RWPE2 (cell line): ENCODE measurements at regions not wholly inside any gene's neighbourhood (a gene's known extent, or its start where the extent isn't known, plus 50 kb on each side); places are given as distances from the start of the nearest gene placed in this dataset.

Experiments used
- ATAC-seq: fragments of 200-7000 bp; cut with Tn5 transposase; 3 replicates; pipeline ENCODE4 v1.9.1; 2021; ENCODE audit warnings: low read depth
- DNase-seq: peaks from one replicate; pipeline ENCODE4 v3.0.0-alpha.2; 2020; ENCODE audit warnings: low spot score
- H3K27ac ChIP-seq: fragments of 450-650 bp; 2 replicates; pipeline ENCODE4 v1.5.1; 2017; ENCODE audit warnings: mild to moderate bottlenecking; ENCODE audit not compliant: poor library complexity, severe bottlenecking
- H3K27me3 ChIP-seq: fragments of 250-450 bp; sonication (Bioruptor Pico); 2 replicates; pipeline ENCODE4 v1.5.1; 2021; ENCODE audit warnings: mild to moderate bottlenecking, moderate library complexity; ENCODE audit not compliant: insufficient read depth, poor library complexity, severe bottlenecking
- H3K36me3 ChIP-seq: fragments of 250-450 bp; sonication (Bioruptor Pico); 2 replicates; pipeline ENCODE4 v1.5.1; 2020; ENCODE audit warnings: low read depth, mild to moderate bottlenecking, moderate library complexity
- H3K4me1 ChIP-seq: fragments of 250-450 bp; sonication (Bioruptor Pico); 2 replicates; pipeline ENCODE4 v1.5.1; 2021; ENCODE audit warnings: mild to moderate bottlenecking, moderate library complexity; ENCODE audit not compliant: insufficient read depth, poor library complexity, severe bottlenecking
- H3K4me3 ChIP-seq: fragments of 250-450 bp; sonication (Bioruptor Pico); 2 replicates; pipeline ENCODE4 v1.5.1; 2021; ENCODE audit warnings: mild to moderate bottlenecking, moderate library complexity; ENCODE audit not compliant: severe bottlenecking
- H3K9me3 ChIP-seq: fragments of 250-450 bp; sonication (Bioruptor Pico); 2 replicates; pipeline ENCODE4 v1.5.1; 2021; ENCODE audit warnings: mild to moderate bottlenecking, moderate library complexity; ENCODE audit not compliant: severe bottlenecking
- CTCF ChIP-seq: fragments of 450-650 bp; IDR thresholded peaks from one replicate; pipeline ENCODE4 v1.5.1; 2017; ENCODE audit warnings: mild to moderate bottlenecking, moderate library complexity; ENCODE audit not compliant: poor library complexity, severe bottlenecking

GRCh38 chr4:77336411-77337142, 179.6 kb downstream of the CCNG2 start:
- ATAC-seq (peak; percentile 74), DNase-seq (no peak)
- no peak for TF ChIP-seq CTCF
- Histone ChIP-seq H3K4me3 (no peak overlapping the region), H3K4me1 (peaks cover 9% of the 10 kb centered on the region), H3K27ac (peak overlapping the region; percentile 71), H3K9me3 (peaks cover 14% of the 10 kb centered on the region), H3K36me3 (no peaks in the 10 kb centered on the region), H3K27me3 (no peaks in the 10 kb centered on the region)

- ATAC-seq = no peak
- DNase-seq = no peak
- no peaks in the 10 kb centered on the region for H3K27me3 ChIP-seq
- no peaks in the 10 kb centered on the region for H3K36me3 ChIP-seq
- H3K27ac ChIP-seq = no peak overlapping the region
- H3K4me1 ChIP-seq = peaks cover 7% of the 10 kb centered on the region
- H3K4me3 ChIP-seq = no peak overlapping the region
- TF ChIP-seq CTCF = no peak
- H3K9me3 ChIP-seq = peaks cover 8% of the 10 kb centered on the region
These were observed 185.3 kb downstream of the CCNG2 start for GRCh38 chr4:77342170-77342810.

GRCh38 chr4:77344001-77344400, 187.0 kb downstream of the CCNG2 start:
- Histone ChIP-seq H3K4me1 (peaks cover 7% of the 10 kb centered on the region), H3K4me3 (no peak overlapping the region), H3K9me3 (peaks cover 8% of the 10 kb centered on the region), H3K36me3 (no peaks in the 10 kb centered on the region), H3K27me3 (no peaks in the 10 kb centered on the region), H3K27ac (peak overlapping the region; percentile 19)
- DNase-seq (no peak), ATAC-seq (0 out of 3 replicates have a peak, but pooled peaks have one; percentile 25)
- TF ChIP-seq CTCF = no peak

- DNase-seq (no peak), ATAC-seq (no peak)
- peaks cover 7% of the 10 kb centered on the region for H3K4me1 ChIP-seq
- peaks cover 8% of the 10 kb centered on the region for H3K9me3 ChIP-seq
- H3K36me3 ChIP-seq = no peaks in the 10 kb centered on the region
- H3K27ac ChIP-seq = no peak overlapping the region
- no peak for TF ChIP-seq CTCF
- no peak overlapping the region for H3K4me3 ChIP-seq
- no peaks in the 10 kb centered on the region for H3K27me3 ChIP-seq
These were observed 187.8 kb downstream of the CCNG2 start for GRCh38 chr4:77344784-77345183.
